ENCODE measurements at regions not wholly inside any gene's neighbourhood (a gene's known extent, or its start where the extent isn't known, plus 50 kb on each side); places are given as distances from the start of the nearest gene placed in this dataset.

DNA sequence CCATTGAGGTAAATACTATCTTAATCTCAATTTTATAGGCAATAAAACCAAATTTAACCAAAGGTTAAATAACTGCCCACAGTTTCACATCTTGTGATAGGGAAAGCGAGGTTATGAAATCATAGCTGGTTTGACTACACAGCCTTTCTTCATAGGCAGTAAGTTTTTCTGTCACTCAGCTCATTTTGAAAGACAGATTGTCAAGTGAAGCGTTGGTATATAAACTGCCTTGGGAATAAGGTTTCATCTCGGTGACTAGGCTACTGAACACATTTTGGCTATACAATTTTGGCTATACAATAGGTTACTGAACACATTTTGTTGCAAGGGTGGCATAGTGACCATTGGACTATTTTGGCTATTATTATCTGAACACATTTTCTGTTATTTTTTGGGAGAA is 793.7 kb downstream of the TRHDE start:
- no peak for TF ChIP-seq NFIC (IDR thresholded peaks at IDR 0.05)
- TF ChIP-seq, protein P1, sequence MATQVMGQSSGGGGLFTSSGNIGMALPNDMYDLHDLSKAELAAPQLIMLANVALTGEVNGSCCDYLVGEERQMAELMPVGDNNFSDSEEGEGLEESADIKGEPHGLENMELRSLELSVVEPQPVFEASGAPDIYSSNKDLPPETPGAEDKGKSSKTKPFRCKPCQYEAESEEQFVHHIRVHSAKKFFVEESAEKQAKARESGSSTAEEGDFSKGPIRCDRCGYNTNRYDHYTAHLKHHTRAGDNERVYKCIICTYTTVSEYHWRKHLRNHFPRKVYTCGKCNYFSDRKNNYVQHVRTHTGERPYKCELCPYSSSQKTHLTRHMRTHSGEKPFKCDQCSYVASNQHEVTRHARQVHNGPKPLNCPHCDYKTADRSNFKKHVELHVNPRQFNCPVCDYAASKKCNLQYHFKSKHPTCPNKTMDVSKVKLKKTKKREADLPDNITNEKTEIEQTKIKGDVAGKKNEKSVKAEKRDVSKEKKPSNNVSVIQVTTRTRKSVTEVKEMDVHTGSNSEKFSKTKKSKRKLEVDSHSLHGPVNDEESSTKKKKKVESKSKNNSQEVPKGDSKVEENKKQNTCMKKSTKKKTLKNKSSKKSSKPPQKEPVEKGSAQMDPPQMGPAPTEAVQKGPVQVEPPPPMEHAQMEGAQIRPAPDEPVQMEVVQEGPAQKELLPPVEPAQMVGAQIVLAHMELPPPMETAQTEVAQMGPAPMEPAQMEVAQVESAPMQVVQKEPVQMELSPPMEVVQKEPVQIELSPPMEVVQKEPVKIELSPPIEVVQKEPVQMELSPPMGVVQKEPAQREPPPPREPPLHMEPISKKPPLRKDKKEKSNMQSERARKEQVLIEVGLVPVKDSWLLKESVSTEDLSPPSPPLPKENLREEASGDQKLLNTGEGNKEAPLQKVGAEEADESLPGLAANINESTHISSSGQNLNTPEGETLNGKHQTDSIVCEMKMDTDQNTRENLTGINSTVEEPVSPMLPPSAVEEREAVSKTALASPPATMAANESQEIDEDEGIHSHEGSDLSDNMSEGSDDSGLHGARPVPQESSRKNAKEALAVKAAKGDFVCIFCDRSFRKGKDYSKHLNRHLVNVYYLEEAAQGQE (IDR thresholded peaks at IDR 0.05; ENCODE audit: low read depth): no peak
- no peak for TF ChIP-seq EP300 (IDR thresholded peaks at IDR 0.05; ENCODE audit: borderline replicate concordance)

GRCh38 chr12:73067616-73068015 is 795.4 kb downstream of the TRHDE start:
- TF ChIP-seq RAD21 (IDR thresholded peaks at IDR 0.05; ENCODE audit: low read depth) (no peak), TAF1 (IDR thresholded peaks at IDR 0.05; ENCODE audit: low read depth) (no peak), TEAD4 (IDR thresholded peaks at IDR 0.05) (no peak), FOXM1 (IDR thresholded peaks at IDR 0.05; ENCODE audit: borderline replicate concordance, low read depth) (no peak), EGR1 (IDR thresholded peaks at IDR 0.05) (no peak), EP300 (IDR thresholded peaks at IDR 0.05; ENCODE audit: borderline replicate concordance) (no peak), NFIC (IDR thresholded peaks at IDR 0.05) (no peak), TCF12 (IDR thresholded peaks at IDR 0.05; ENCODE audit: low read depth) (no peak)
- TF ChIP-seq, protein P2, sequence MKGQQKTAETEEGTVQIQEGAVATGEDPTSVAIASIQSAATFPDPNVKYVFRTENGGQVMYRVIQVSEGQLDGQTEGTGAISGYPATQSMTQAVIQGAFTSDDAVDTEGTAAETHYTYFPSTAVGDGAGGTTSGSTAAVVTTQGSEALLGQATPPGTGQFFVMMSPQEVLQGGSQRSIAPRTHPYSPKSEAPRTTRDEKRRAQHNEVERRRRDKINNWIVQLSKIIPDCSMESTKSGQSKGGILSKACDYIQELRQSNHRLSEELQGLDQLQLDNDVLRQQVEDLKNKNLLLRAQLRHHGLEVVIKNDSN (IDR thresholded peaks at IDR 0.05): no peak
- TF ChIP-seq, protein P3, sequence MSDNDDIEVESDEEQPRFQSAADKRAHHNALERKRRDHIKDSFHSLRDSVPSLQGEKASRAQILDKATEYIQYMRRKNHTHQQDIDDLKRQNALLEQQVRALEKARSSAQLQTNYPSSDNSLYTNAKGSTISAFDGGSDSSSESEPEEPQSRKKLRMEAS (IDR thresholded peaks at IDR 0.05): no peak

DNA sequence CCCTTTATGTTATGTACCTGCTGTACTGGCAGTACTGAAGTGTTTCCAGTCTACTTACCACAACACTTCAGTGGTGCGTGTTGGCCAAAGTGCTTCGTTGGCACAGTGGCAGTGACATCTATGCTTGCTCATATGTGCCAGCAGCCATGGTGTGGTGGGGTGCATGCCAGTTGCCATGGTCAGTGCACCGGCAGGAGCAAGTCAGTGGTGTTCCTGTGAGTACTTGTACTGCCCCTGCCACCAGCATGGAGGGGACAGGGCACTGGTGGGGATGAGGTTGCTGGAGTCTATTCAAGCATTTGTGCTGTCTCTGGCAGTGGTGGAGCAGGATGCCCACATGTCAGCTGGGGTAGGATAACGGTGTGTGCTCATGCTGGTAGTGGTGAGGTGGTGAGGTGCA is 800.0 kb downstream of the TRHDE start:
- TF ChIP-seq ZBTB7A (IDR thresholded peaks at IDR 0.05; ENCODE audit: low read depth): no peak
- no peak for TF ChIP-seq TEAD4 (IDR thresholded peaks at IDR 0.05)
- TF ChIP-seq FOXM1 (IDR thresholded peaks at IDR 0.05; ENCODE audit: borderline replicate concordance, low read depth): no peak
- no peak for TF ChIP-seq RAD21 (IDR thresholded peaks at IDR 0.05; ENCODE audit: low read depth)
- TF ChIP-seq, protein P1 (IDR thresholded peaks at IDR 0.05; ENCODE audit: low read depth): no peak
- TF ChIP-seq, protein P2 (IDR thresholded peaks at IDR 0.05): no peak
- no peak for TF ChIP-seq YY1 (IDR thresholded peaks at IDR 0.05; ENCODE audit: low read depth)
- TF ChIP-seq EGR1 (IDR thresholded peaks at IDR 0.05): no peak
- TF ChIP-seq, protein P3 (IDR thresholded peaks at IDR 0.05): no peak
- TF ChIP-seq NFIC (IDR thresholded peaks at IDR 0.05): no peak
- TF ChIP-seq TAF1 (IDR thresholded peaks at IDR 0.05; ENCODE audit: low read depth): no peak
- no peak for TF ChIP-seq EP300 (IDR thresholded peaks at IDR 0.05; ENCODE audit: borderline replicate concordance)
- no peak for TF ChIP-seq TCF12 (IDR thresholded peaks at IDR 0.05; ENCODE audit: low read depth)
- TF ChIP-seq CREB1 (IDR thresholded peaks at IDR 0.05; ENCODE audit: low read depth): no peak
- TF ChIP-seq CEBPB (IDR thresholded peaks at IDR 0.05): no peak

- TF ChIP-seq ZBTB7A (IDR thresholded peaks at IDR 0.05; ENCODE audit: low read depth): no peak
Observed at GRCh38 chr12:73076760-73077159, 804.6 kb downstream of the TRHDE start.

GRCh38 chr12:73083736-73084135 is 811.6 kb downstream of the TRHDE start:
- TF ChIP-seq FOXM1 (IDR thresholded peaks at IDR 0.05; ENCODE audit: borderline replicate concordance, low read depth) (no peak), ZBTB7A (IDR thresholded peaks at IDR 0.05; ENCODE audit: low read depth) (no peak), TEAD4 (IDR thresholded peaks at IDR 0.05) (no peak)

GRCh38 chr12:73106296-73106695 is 834.1 kb downstream of the TRHDE start:
- TF ChIP-seq YY1 (IDR thresholded peaks at IDR 0.05; ENCODE audit: low read depth) (no peak), EP300 (IDR thresholded peaks at IDR 0.05; ENCODE audit: borderline replicate concordance) (no peak), NFIC (IDR thresholded peaks at IDR 0.05) (no peak), FOXM1 (IDR thresholded peaks at IDR 0.05; ENCODE audit: borderline replicate concordance, low read depth) (no peak), RAD21 (IDR thresholded peaks at IDR 0.05; ENCODE audit: low read depth) (no peak), ZBTB7A (IDR thresholded peaks at IDR 0.05; ENCODE audit: low read depth) (no peak), EGR1 (IDR thresholded peaks at IDR 0.05) (no peak), CEBPB (IDR thresholded peaks at IDR 0.05) (no peak), TAF1 (IDR thresholded peaks at IDR 0.05; ENCODE audit: low read depth) (no peak), TEAD4 (IDR thresholded peaks at IDR 0.05) (no peak), TCF12 (IDR thresholded peaks at IDR 0.05; ENCODE audit: low read depth) (no peak), CREB1 (IDR thresholded peaks at IDR 0.05; ENCODE audit: low read depth) (no peak)
- TF ChIP-seq, protein P2 (IDR thresholded peaks at IDR 0.05): no peak
- TF ChIP-seq, protein P1 (IDR thresholded peaks at IDR 0.05; ENCODE audit: low read depth): no peak
- TF ChIP-seq, protein P3 (IDR thresholded peaks at IDR 0.05): no peak

Measured in Ishikawa (cell line).